ENCODE measurements at regions not wholly inside any gene's neighbourhood (a gene's known extent, or its start where the extent isn't known, plus 50 kb on each side); places are given as distances from the start of the nearest gene placed in this dataset.

DNA sequence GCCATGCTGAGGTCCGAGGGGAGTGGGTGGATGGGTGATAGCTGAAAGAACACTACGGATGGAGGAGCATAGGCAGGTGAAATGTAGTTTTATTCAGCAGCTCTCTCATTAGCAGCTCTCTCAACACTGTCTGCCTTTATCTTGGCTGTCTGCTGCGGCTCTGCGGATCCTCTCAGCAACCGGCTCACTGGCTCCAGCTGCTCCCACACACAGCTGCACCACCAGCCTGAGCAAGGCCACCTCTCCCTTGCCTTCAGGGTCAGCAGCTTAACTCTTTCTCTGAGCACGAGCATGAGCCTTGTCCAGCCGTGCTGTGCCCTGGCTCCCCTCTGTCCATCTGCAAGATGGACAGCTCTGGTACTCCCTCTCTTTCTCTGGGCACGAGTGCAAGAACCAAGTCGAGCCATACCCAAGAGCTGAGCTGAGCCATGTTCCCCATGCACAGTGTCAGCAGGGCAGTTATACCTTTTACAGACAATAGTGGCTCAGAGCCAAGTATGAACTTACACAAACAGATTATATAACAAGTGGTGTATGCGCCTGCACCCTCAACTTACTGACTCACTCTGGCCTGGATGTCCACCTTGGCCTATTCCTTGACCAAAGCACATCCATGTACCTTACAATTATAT lies 108.5 kb downstream of the MACIR start:
- ChIA-PET CTCF (no interaction called here), POLR2A (no interaction called here)
- H3K79me2 ChIP-seq (ENCODE audit: control insufficient read depth, insufficient read depth, low read length): no peaks in the 10 kb centered on the region
- H3K36me3 ChIP-seq (ENCODE audit: control insufficient read depth in 2 of 2, extremely low read depth in 1 of 2, insufficient read depth in 2 of 2, low read length in 2 of 2): no peaks in the 10 kb centered on the region
- TF ChIP-seq FOS (IDR thresholded peaks at IDR 0.05; ENCODE audit: borderline replicate concordance, insufficient read depth, low read length): no peak
- TF ChIP-seq POLR2AphosphoS5 (IDR thresholded peaks at IDR 0.05; ENCODE audit: insufficient read depth, low read depth, low read length): no peak
- no peak for TF ChIP-seq MYC (IDR thresholded peaks at IDR 0.05; ENCODE audit: low read depth, low read length)
- TF ChIP-seq, protein P1, sequence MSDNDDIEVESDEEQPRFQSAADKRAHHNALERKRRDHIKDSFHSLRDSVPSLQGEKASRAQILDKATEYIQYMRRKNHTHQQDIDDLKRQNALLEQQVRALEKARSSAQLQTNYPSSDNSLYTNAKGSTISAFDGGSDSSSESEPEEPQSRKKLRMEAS (IDR thresholded peaks at IDR 0.05; ENCODE audit: insufficient read depth, insufficient read length): no peak
- TF ChIP-seq JUN (IDR thresholded peaks at IDR 0.05; ENCODE audit: borderline replicate concordance, insufficient read depth, insufficient read length, low read depth): no peak
- TF ChIP-seq EZH2 (IDR thresholded peaks at IDR 0.05; ENCODE audit: borderline replicate concordance, low read depth, low read length, severe bottlenecking): no peak
- TF ChIP-seq, protein P2, sequence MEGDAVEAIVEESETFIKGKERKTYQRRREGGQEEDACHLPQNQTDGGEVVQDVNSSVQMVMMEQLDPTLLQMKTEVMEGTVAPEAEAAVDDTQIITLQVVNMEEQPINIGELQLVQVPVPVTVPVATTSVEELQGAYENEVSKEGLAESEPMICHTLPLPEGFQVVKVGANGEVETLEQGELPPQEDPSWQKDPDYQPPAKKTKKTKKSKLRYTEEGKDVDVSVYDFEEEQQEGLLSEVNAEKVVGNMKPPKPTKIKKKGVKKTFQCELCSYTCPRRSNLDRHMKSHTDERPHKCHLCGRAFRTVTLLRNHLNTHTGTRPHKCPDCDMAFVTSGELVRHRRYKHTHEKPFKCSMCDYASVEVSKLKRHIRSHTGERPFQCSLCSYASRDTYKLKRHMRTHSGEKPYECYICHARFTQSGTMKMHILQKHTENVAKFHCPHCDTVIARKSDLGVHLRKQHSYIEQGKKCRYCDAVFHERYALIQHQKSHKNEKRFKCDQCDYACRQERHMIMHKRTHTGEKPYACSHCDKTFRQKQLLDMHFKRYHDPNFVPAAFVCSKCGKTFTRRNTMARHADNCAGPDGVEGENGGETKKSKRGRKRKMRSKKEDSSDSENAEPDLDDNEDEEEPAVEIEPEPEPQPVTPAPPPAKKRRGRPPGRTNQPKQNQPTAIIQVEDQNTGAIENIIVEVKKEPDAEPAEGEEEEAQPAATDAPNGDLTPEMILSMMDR (IDR thresholded peaks at IDR 0.05; ENCODE audit: extremely low read depth in 1 of 2, insufficient read depth in 1 of 2, low read depth in 1 of 2, low read length in 2 of 2): no peak
- TF ChIP-seq POLR2A (IDR thresholded peaks at IDR 0.05; ENCODE audit: low read depth, low read length): no peak
- no peak for TF ChIP-seq GATA2 (IDR thresholded peaks at IDR 0.05; ENCODE audit: insufficient read depth, insufficient read length, low read depth, low read length)
- intact Hi-C loops (cut with micrococcal nuclease) (no loop called here), dilution Hi-C loops (cut with MboI; ENCODE audit: extremely low pct_ligation_motif_present, low sequenced_read_pairs) (no loop called here)
- H3K27me3 ChIP-seq (ENCODE audit: control insufficient read depth in 2 of 2, insufficient read depth in 2 of 2, low read length in 2 of 2): no peaks in the 10 kb centered on the region
- FAIRE-seq: no peak
- no peak overlapping the region for H3K4me2 ChIP-seq (ENCODE audit: insufficient read depth, low read length)
- H3K9me1 ChIP-seq (replicated peaks; ENCODE audit: control insufficient read depth, extremely low read depth, insufficient read depth, low read length): no peaks in the 10 kb centered on the region
- H3K27ac ChIP-seq (ENCODE audit: insufficient read depth, low read depth, low read length): no peak overlapping the region
- no TSS peak for BruUV-seq (replicated peaks)
- H3K4me1 ChIP-seq (ENCODE audit: control insufficient read depth, extremely low read depth, insufficient read depth, low read length): no peaks in the 10 kb centered on the region
- no peaks in the 10 kb centered on the region for H4K20me1 ChIP-seq (replicated peaks; ENCODE audit: control insufficient read depth, extremely low read depth, insufficient read depth, low read length)
- no peak overlapping the region for H3K9ac ChIP-seq (replicated peaks; ENCODE audit: extremely low read depth, insufficient read depth, low read length)
- no peak for DNase-seq (ENCODE audit: low read depth, low spot score)
- H3K9me3 ChIP-seq (replicated peaks; ENCODE audit: control insufficient read depth, insufficient read depth, low read length): no peaks in the 10 kb centered on the region
- H2AFZ ChIP-seq (ENCODE audit: low read depth, low read length): no peak overlapping the region
- H3K4me3 ChIP-seq (replicated peaks in 1 of 3; ENCODE audit: insufficient read depth in 1 of 3, low read depth in 1 of 3, low read length in 3 of 3): no peak overlapping the region

Data from endothelial cell of umbilical vein (primary cell).